IMR-90 (cell line): ENCODE measurements at regions not wholly inside any gene's neighbourhood (a gene's known extent, or its start where the extent isn't known, plus 50 kb on each side); places are given as distances from the start of the nearest gene placed in this dataset.

ENCODE experiments used
- ATAC-seq: fragments of 200-7000 bp; cut with Tn5 transposase; 2 replicates; pipeline ENCODE4 v1.9.1; 2020; ENCODE audit warnings: low read depth, mild to moderate bottlenecking, moderate library complexity
- BruUV-seq: library from RNA; stranded (reverse); fragments of 400-500 nt; replicated peaks from 2 replicates; lab custom pipeline; 2021; lab: Mats Ljungman, UMichigan
- CTCF ChIA-PET: fragments of 300-600 bp; formaldehyde crosslinking; extraction: SDS; loops from one replicate; lab custom pipeline; 2021; ENCODE audit warnings: antibody characterized with exemption; lab: Yijun Ruan, JAX
- POLR2A ChIA-PET: fragments of 300-600 bp; sonication (Branson Sonifier 250); formaldehyde crosslinking; loops from one replicate; lab custom pipeline; 2022; ENCODE audit warnings: antibody characterized with exemption; ENCODE audit not compliant: unreplicated experiment; lab: Charles Lee
- DNase-seq: peaks from one replicate; pipeline ENCODE4 v3.0.0; 2013
- H2AFZ ChIP-seq: replicated peaks from 2 replicates; pipeline ENCODE3; 2013; ENCODE audit warnings: low read length, mild to moderate bottlenecking; ENCODE audit not compliant: poor library complexity
- H2AK5ac ChIP-seq: 2 replicates; pipeline ENCODE4 v1.6.1; 2013; ENCODE audit warnings: low read depth, low read length, inconsistent platforms
- H2AK9ac ChIP-seq: replicated peaks from 2 replicates; pipeline ENCODE3; 2013; ENCODE audit warnings: mild to moderate bottlenecking, low read depth, low read length, moderate library complexity; ENCODE audit not compliant: poor library complexity
- H2BK120ac ChIP-seq: 2 replicates; pipeline ENCODE4 v1.6.1; 2013; ENCODE audit warnings: low read depth, low read length, inconsistent platforms
- H2BK15ac ChIP-seq: 3 replicates; pipeline ENCODE4 v1.6.1; 2013; ENCODE audit warnings: low read depth, low read length, inconsistent platforms
- H2BK20ac ChIP-seq: 2 replicates; pipeline ENCODE4 v1.6.1; 2013; ENCODE audit warnings: low read depth, mild to moderate bottlenecking, inconsistent platforms, low read length, moderate library complexity
- H2BK5ac ChIP-seq: 2 replicates; pipeline ENCODE4 v1.6.1; 2013; ENCODE audit warnings: mild to moderate bottlenecking, low read depth, low read length, inconsistent platforms; ENCODE audit not compliant: poor library complexity, severe bottlenecking
- H3K14ac ChIP-seq: replicated peaks from 2 replicates; pipeline ENCODE4 v1.6.1; 2013; ENCODE audit warnings: low read depth, low read length, inconsistent platforms
- H3K18ac ChIP-seq: 2 replicates; pipeline ENCODE4 v1.6.1; 2013; ENCODE audit warnings: low read depth, low read length, control low read depth
- H3K23ac ChIP-seq: 2 replicates; pipeline ENCODE4 v1.6.1; 2013; ENCODE audit warnings: low read depth, low read length, inconsistent platforms
- H3K27ac ChIP-seq: 2 replicates; pipeline ENCODE4 v1.5.1; 2013; ENCODE audit warnings: mild to moderate bottlenecking, control low read depth, low read length; ENCODE audit not compliant: insufficient read depth
- H3K27me3 ChIP-seq: 2 replicates; pipeline ENCODE4 v1.6.1; 2013; ENCODE audit warnings: low read length; ENCODE audit not compliant: control insufficient read depth, insufficient read depth
- H3K36me3 ChIP-seq: 2 replicates; pipeline ENCODE4 v1.6.1; 2013; ENCODE audit warnings: low read length, mixed read lengths; ENCODE audit not compliant: control insufficient read depth, insufficient read depth
- H3K4ac ChIP-seq: 2 replicates; pipeline ENCODE4 v1.6.1; 2013; ENCODE audit warnings: low read depth, low read length, inconsistent platforms
- H3K4me1 ChIP-seq: 2 replicates; pipeline ENCODE4 v1.6.1; 2013; ENCODE audit warnings: low read length, mixed read lengths; ENCODE audit not compliant: control insufficient read depth, insufficient read depth
- H3K4me2 ChIP-seq: 2 replicates; pipeline ENCODE4 v1.6.1; 2013; ENCODE audit warnings: low read depth, mild to moderate bottlenecking, control low read depth, low read length, moderate library complexity
- H3K4me3 ChIP-seq: 2 replicates; pipeline ENCODE4 v1.5.1; 2013; ENCODE audit warnings: low read depth, mild to moderate bottlenecking, control low read depth, low read length, moderate library complexity; ENCODE audit not compliant: insufficient read depth
- H3K56ac ChIP-seq: 2 replicates; pipeline ENCODE4 v1.6.1; 2013; ENCODE audit warnings: low read length, inconsistent platforms; ENCODE audit not compliant: insufficient read depth; ENCODE audit errors: extremely low read depth
- H3K79me1 ChIP-seq, 2 experiments: 2 replicates each; pipeline ENCODE4 v1.6.1; 2013; ENCODE audit warnings: low read length in 2 of 2, inconsistent platforms in 1 of 2, low read depth in 1 of 2
- H3K9ac ChIP-seq: 2 replicates; pipeline ENCODE4 v1.6.1; 2013; ENCODE audit warnings: low read depth, low read length, control low read depth
- H3K9me1 ChIP-seq: 2 replicates; pipeline ENCODE4 v1.6.1; 2013; ENCODE audit warnings: low read length, inconsistent platforms; ENCODE audit not compliant: insufficient read depth
- H3K9me3 ChIP-seq: 2 replicates; pipeline ENCODE4 v1.6.1; 2013; ENCODE audit warnings: low read length; ENCODE audit not compliant: control insufficient read depth, insufficient read depth
- H4K20me1 ChIP-seq: 2 replicates; pipeline ENCODE4 v1.6.1; 2013; ENCODE audit warnings: low read length, inconsistent platforms; ENCODE audit not compliant: insufficient read depth
- H4K5ac ChIP-seq: 2 replicates; pipeline ENCODE4 v1.6.1; 2013; ENCODE audit warnings: mild to moderate bottlenecking, low read depth, low read length, control low read depth
- H4K8ac ChIP-seq, 2 experiments: 2 replicates each; pipeline ENCODE4 v1.6.1; 2013; ENCODE audit warnings: low read depth in 2 of 2, low read length in 2 of 2, control low read depth in 1 of 2, inconsistent platforms in 1 of 2
- H4K91ac ChIP-seq: 2 replicates; pipeline ENCODE4 v1.6.1; 2013; ENCODE audit warnings: low read depth, low read length, inconsistent platforms; ENCODE audit not compliant: insufficient read depth
- CEBPB ChIP-seq: IDR thresholded peaks from 2 replicates; pipeline ENCODE4 v1.6.1; 2012; ENCODE audit warnings: low read depth, low read length, improper control_type of control experiment
- RAD21 ChIP-seq: IDR thresholded peaks from 2 replicates; pipeline ENCODE4 v1.6.1; 2012; ENCODE audit warnings: low read length, improper control_type of control experiment
- WGBS, 2 experiments: methylation state at CpG; one replicate each; pipeline versions ENCODE4 v1.1.5 to v1.1.7; 2013; ENCODE audit warnings: missing lambda C conversion rate in 2 of 2; ENCODE audit not compliant: insufficient read length in 1 of 2; ENCODE audit errors: extremely low coverage in 2 of 2; 5-methylcytosine and 5-hydroxymethylcytosine counted together
- dilution Hi-C: fragments of 300-500 bp; cut with HindIII; formaldehyde crosslinking; loops from one replicate; pipeline ENCODE4 v1.14.3; 2018; ENCODE audit warnings: low sequenced_read_pairs; ENCODE audit not compliant: unreplicated experiment
- in situ Hi-C: fragments of 300-500 bp; cut with MboI; formaldehyde crosslinking; loops from 3 replicates; pipeline ENCODE4 v1.14.3; 2019; ENCODE audit warnings: low sequenced_read_pairs, inconsistent platforms, mixed read lengths
- intact Hi-C: fragments of 100-400 bp; cut with micrococcal nuclease; formaldehyde crosslinking; loops from 2 replicates; pipeline ENCODE4 v1.10.0; 2022
- TF ChIP-seq, protein P1 (sequence below): conservative IDR thresholded peaks from 2 replicates; pipeline ENCODE4 v1.5.1; 2012; ENCODE audit warnings: mild to moderate bottlenecking, low read depth, low read length, improper control_type of control experiment

DNA sequence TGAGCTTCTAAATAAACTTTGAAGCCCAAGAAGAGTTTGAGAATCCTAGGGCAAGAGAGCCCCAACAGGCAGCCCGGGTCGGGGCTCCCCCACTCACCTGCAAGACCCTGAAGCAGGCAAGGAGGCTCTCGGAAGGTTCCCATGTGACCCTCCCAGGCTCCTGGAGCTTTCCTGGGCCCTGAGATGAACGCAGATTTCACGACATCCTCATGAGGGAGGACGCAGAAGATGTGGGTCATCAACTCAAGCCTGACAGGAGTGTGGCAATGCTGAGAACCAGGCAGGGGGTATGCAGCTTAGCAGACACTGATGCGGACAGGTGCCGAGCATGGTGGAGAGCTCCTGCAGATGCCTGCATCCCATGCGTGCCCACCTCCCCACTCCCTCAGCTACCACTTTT is 184.5 kb upstream of the SLC24A3 start:
- no peak overlapping the region for H4K91ac ChIP-seq
- no peak overlapping the region for H3K4me2 ChIP-seq
- no peak overlapping the region for H3K4me3 ChIP-seq
- no peak overlapping the region for H2AK5ac ChIP-seq
- H2BK5ac ChIP-seq, result no peak overlapping the region
- no peaks in the 10 kb centered on the region for H3K27me3 ChIP-seq
- dilution Hi-C loops, result no loop called here
- no peaks in the 10 kb centered on the region for H3K9me1 ChIP-seq
- no peak overlapping the region for H3K56ac ChIP-seq
- no peak overlapping the region for H2BK120ac ChIP-seq
- no TSS peak for BruUV-seq
- in situ Hi-C loops, result no loop called here
- CTCF ChIA-PET, result no interaction called here
- H2BK20ac ChIP-seq, result no peak overlapping the region
- TF ChIP-seq, protein P1, sequence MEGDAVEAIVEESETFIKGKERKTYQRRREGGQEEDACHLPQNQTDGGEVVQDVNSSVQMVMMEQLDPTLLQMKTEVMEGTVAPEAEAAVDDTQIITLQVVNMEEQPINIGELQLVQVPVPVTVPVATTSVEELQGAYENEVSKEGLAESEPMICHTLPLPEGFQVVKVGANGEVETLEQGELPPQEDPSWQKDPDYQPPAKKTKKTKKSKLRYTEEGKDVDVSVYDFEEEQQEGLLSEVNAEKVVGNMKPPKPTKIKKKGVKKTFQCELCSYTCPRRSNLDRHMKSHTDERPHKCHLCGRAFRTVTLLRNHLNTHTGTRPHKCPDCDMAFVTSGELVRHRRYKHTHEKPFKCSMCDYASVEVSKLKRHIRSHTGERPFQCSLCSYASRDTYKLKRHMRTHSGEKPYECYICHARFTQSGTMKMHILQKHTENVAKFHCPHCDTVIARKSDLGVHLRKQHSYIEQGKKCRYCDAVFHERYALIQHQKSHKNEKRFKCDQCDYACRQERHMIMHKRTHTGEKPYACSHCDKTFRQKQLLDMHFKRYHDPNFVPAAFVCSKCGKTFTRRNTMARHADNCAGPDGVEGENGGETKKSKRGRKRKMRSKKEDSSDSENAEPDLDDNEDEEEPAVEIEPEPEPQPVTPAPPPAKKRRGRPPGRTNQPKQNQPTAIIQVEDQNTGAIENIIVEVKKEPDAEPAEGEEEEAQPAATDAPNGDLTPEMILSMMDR, result no peak
- no peak for TF ChIP-seq RAD21
- no peak for TF ChIP-seq CEBPB
- H3K36me3 ChIP-seq, result no peaks in the 10 kb centered on the region
- no peak overlapping the region for H3K14ac ChIP-seq
- DNase-seq, result no peak
- H2BK15ac ChIP-seq, result no peak overlapping the region
- H3K4ac ChIP-seq, result no peak overlapping the region
- intact Hi-C loops, result no loop called here
- ATAC-seq, result no peak
- no peak overlapping the region for H3K23ac ChIP-seq
- H3K9me3 ChIP-seq, result peaks cover 14% of the 10 kb centered on the region
- no peak overlapping the region for H2AFZ ChIP-seq
- no peak overlapping the region for H4K5ac ChIP-seq
- H3K27ac ChIP-seq, result no peak overlapping the region
- no peaks in the 10 kb centered on the region for H4K20me1 ChIP-seq
- no peaks in the 10 kb centered on the region for H3K79me1 ChIP-seq
- POLR2A ChIA-PET, result no interaction called here
- no peaks in the 10 kb centered on the region for H3K4me1 ChIP-seq
- 80% methylated on average over 3 of the region's 9 CpGs; no CpG with 5 or more reads in 1 of the 2 experiments for WGBS, 2 experiments
- no peak overlapping the region for H4K8ac ChIP-seq
- no peak overlapping the region for H3K18ac ChIP-seq
- H2AK9ac ChIP-seq, result no peak overlapping the region
- H3K9ac ChIP-seq, result no peak overlapping the region
